HG02798 (cell line): ENCODE measurements at regions not wholly inside any gene's neighbourhood (a gene's known extent, or its start where the extent isn't known, plus 50 kb on each side); places are given as distances from the start of the nearest gene placed in this dataset.

Experiments used
- ATAC-seq: cut with Tn5 transposase; IDR thresholded peaks from one replicate; pipeline ENCODE4 v1.9.1; 2021; ENCODE audit warnings: mild to moderate bottlenecking; ENCODE audit not compliant: unreplicated experiment, poor library complexity

- ATAC-seq, result no peak
Observed at GRCh38 chr13:39274739-39275325, 236.6 kb downstream of the NHLRC3 start.

- ATAC-seq, result no peak
Observed at GRCh38 chr13:39279077-39279476, 240.8 kb downstream of the NHLRC3 start.

DNA sequence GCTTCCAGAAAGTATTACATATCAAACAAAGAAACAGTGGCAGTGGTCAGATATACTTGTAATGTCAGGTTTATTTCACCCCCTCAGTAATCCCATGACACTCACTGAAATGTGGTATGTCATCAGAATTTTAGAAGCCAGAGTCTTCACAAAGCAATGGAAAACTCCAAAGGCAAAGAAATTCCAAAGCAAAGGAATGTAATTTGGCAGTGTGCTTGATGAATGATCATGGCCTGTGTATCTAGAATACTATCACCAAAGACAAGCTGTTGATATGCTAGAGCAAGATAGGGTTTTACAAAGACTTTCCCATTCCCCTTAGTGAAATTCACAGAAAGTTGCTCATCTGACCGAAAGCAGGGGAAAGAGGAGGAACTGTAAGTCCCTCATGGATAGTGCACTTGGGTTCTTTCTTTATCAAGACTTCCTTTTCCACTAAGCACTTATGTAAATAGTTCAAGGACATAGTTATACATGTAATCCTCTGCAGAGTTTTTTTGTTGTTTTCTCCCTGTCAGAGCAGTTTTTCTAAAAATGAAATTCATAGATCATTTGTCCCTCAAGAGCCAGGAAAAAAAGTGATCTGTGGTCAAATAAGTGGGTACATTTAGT is 243.4 kb downstream of the NHLRC3 start:
- ATAC-seq, result no peak

DNA sequence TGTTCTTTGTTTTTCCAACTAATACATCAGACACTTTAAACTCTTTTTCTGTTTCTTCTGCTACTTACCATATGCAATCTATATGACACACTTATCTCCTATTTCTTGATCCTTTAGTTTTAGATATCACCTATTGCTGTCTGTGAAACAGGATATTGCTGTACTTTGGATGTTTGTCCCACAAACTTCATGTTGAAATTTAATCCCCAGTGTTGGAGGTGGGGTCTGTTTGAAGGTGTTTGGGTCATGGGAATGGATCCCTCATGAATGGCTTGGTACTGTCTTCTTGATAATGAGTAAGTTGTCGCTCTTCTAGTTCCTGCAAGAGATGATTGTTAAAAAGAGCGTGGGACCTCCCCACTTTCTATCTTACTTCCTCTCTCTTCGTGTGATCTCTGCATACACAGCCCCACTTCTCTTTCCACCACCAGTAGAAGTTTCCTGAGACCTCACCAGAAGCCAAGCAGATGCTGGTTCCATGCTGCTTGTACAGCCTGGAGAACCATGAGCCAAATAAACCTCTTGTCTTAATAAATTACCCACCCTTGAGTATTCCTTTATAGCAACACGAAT is 244.2 kb downstream of the NHLRC3 start:
- peak; percentile 97 for ATAC-seq

DNA sequence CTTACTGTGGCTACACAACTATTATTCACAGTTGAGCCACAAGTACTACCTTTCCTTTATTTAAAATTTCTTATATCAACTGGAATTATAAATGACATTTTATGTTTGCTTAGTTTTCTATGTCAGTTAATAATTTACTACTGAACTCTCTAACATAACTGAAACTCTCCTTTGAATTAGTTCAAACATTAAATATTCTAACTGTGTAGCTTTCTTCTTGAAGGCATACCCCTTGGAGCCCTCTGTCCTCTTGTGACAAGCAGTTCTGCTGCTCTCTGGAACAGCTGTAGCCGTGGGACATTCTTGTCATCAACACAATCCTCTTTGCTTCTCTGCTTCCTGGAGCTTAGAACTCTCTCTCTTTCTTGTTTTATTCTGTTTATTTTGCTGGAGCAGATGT is 244.8 kb downstream of the NHLRC3 start:
- peak; percentile 42 for ATAC-seq

- no peak for ATAC-seq
Observed at GRCh38 chr13:39284801-39285388, 246.6 kb downstream of the NHLRC3 start.
